Pulmonary artery endothelial cell (primary cell): ENCODE measurements at regions not wholly inside any gene's neighbourhood (a gene's known extent, or its start where the extent isn't known, plus 50 kb on each side); places are given as distances from the start of the nearest gene placed in this dataset.
A peak's percentile ranks its signal among the peaks of the same experiment; 100 is the strongest.

Experiments
- DNase-seq: peaks from one replicate; pipeline ENCODE4 v3.0.0-alpha.2; 2011; ENCODE audit warnings: low read depth, low spot score

- DNase-seq: no peak
Observed at GRCh38 chr2:64850642-64851041, 138.6 kb upstream of the SLC1A4 start.

GRCh38 chr2:64852771-64853241, 136.4 kb upstream of the SLC1A4 start:
- DNase-seq: no peak

- no peak for DNase-seq
Observed at GRCh38 chr2:64853306-64853705, 135.9 kb upstream of the SLC1A4 start.

- DNase-seq: no peak
Observed at GRCh38 chr2:64853894-64854293, 135.3 kb upstream of the SLC1A4 start.

- no peak for DNase-seq
Observed at GRCh38 chr2:64854773-64855237, 134.4 kb upstream of the SLC1A4 start.

GRCh38 chr2:64857581-64858471, 131.4 kb upstream of the SLC1A4 start:
- DNase-seq: no peak

- DNase-seq: no peak
Observed at GRCh38 chr2:64858541-64859311, 130.5 kb upstream of the SLC1A4 start.

- DNase-seq: peak; percentile 24
Observed at GRCh38 chr2:64859312-64860212, 129.6 kb upstream of the SLC1A4 start.

- DNase-seq: no peak
Observed at GRCh38 chr2:64860276-64860885, 128.8 kb upstream of the SLC1A4 start.

GRCh38 chr2:64860936-64861335, 128.3 kb upstream of the SLC1A4 start:
- no peak for DNase-seq

- no peak for DNase-seq
Observed at GRCh38 chr2:64861452-64862397, 127.5 kb upstream of the SLC1A4 start.

GRCh38 chr2:64862623-64863022, 126.6 kb upstream of the SLC1A4 start:
- DNase-seq: no peak

- DNase-seq: no peak
Observed at GRCh38 chr2:64863097-64863820, 125.9 kb upstream of the SLC1A4 start.

- no peak for DNase-seq
Observed at GRCh38 chr2:64865073-64865830, 123.9 kb upstream of the SLC1A4 start.

GRCh38 chr2:64865831-64866345, 123.3 kb upstream of the SLC1A4 start:
- DNase-seq: no peak

- DNase-seq: no peak
Observed at GRCh38 chr2:64866797-64867196, 122.4 kb upstream of the SLC1A4 start.

- no peak for DNase-seq
Observed at GRCh38 chr2:64867253-64867996, 121.8 kb upstream of the SLC1A4 start.
